Stimulated activated memory B cell treated with anti-CD40 and anti-IgM and Interleukin-4, amounts not matched to agents 10 μg/mL and 1 μg/mL and 100 μg/mL, for 72 hours (primary cell): ENCODE measurements at regions not wholly inside any gene's neighbourhood (a gene's known extent, or its start where the extent isn't known, plus 50 kb on each side); places are given as distances from the start of the nearest gene placed in this dataset.
"Not testable (repeated sequence)": the region's sequence is repeated elsewhere in the genome, so short reads cannot be mapped to it uniquely, and the experiment has no call there.

ENCODE experiments used
- ATAC-seq: fragments of 150-1000 bp; cut with Tn5 transposase; 2 replicates; pipeline ENCODE4 v1.10.0; 2021
- H3K27ac Mint-ChIP-seq: one replicate; pipeline ENCODE4 v1.8.0; 2022; ENCODE audit warnings: mild to moderate bottlenecking, mixed read lengths
- H3K27me3 Mint-ChIP-seq: one replicate; pipeline ENCODE4 v1.8.0; 2022; ENCODE audit warnings: mixed read lengths
- H3K36me3 Mint-ChIP-seq: one replicate; pipeline ENCODE4 v1.8.0; 2022; ENCODE audit warnings: mixed read lengths
- H3K4me1 Mint-ChIP-seq: one replicate; pipeline ENCODE4 v1.8.0; 2022; ENCODE audit warnings: mixed read lengths
- H3K4me3 Mint-ChIP-seq: one replicate; pipeline ENCODE4 v1.8.0; 2022; ENCODE audit warnings: mild to moderate bottlenecking, moderate library complexity, mixed read lengths
- H3K9me3 Mint-ChIP-seq: one replicate; pipeline ENCODE4 v1.8.0; 2022; ENCODE audit warnings: mixed read lengths

DNA sequence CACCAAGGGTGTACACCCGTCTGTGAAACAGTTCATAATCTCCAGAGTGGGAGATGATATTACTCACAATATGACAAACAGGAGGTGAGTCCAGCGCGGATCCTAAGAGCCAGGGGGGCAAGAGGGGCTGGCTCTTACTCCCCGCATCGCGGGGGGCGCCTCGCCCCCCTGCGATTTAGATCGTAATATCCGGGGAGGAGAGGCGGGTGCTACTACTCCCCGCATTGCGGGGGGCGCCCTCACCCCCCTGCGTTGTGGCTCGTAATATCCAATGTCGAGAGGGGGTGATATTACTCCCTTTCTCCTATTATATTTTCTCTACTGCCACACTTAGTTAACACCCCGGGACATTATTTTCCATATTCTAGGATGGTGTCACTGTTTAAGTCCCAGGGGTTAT is 131.9 kb downstream of the ADRA2C start:
- Mint-ChIP-seq H3K27ac (no peak overlapping the region), H3K27me3 (peaks cover 11% of the 10 kb centered on the region), H3K4me3 (no peak overlapping the region), H3K36me3 (no peaks in the 10 kb centered on the region), H3K4me1 (no peaks in the 10 kb centered on the region), H3K9me3 (no peaks in the 10 kb centered on the region)
- ATAC-seq, result no peak

GRCh38 chr4:3898928-3899327 is 132.7 kb downstream of the ADRA2C start:
- H3K9me3 Mint-ChIP-seq, H3K4me3 Mint-ChIP-seq, H3K27ac Mint-ChIP-seq, H3K36me3 Mint-ChIP-seq, ATAC-seq, H3K4me1 Mint-ChIP-seq: not testable (repeated sequence)
- peaks cover 11% of the 10 kb centered on the region for H3K27me3 Mint-ChIP-seq

DNA sequence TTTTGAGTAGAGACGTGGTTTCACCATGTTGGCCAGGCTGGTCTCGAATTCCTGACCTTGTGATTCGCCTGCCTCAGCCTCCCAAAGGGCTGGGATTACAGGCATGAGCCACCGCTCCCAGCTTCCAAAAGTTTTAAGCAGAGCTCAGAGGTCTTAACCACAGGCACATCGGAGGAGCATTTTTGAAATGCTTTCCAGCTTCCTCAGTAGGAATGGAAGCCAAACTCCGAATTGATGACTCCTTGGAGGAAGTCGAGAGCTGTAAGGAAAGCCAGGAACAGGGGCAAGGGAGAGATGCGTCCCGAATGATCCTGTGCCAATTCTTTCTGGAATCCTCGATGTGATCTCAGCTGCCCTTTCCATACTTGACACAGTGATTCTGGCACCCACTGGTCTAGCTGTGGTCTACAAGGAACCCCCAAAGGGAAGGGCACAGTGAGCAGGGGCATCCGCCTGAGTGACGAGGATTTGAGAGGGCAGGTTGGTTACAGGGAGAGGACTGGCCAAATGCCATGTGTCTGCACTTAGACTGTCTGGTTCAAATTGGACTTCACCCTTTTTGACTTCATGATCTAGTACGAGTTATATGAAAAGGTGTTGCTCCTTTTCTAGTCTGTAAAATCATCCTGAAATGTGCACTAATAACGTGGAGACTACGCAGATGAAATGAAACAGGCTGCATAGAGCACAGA is 138.2 kb downstream of the ADRA2C start:
- ATAC-seq, H3K9me3 Mint-ChIP-seq: not testable (repeated sequence)
- peaks cover 42% of the 10 kb centered on the region for H3K27me3 Mint-ChIP-seq

GRCh38 chr4:3909616-3910015 is 143.4 kb downstream of the ADRA2C start:
- ATAC-seq, H3K4me1 Mint-ChIP-seq, H3K4me3 Mint-ChIP-seq, H3K27ac Mint-ChIP-seq, H3K36me3 Mint-ChIP-seq, H3K9me3 Mint-ChIP-seq: not testable (repeated sequence)
- H3K27me3 Mint-ChIP-seq, result peaks cover 32% of the 10 kb centered on the region

More for the DNA sequence above, 138.2 kb downstream of the ADRA2C start:
- H3K4me3 Mint-ChIP-seq, H3K36me3 Mint-ChIP-seq, H3K4me1 Mint-ChIP-seq, H3K27ac Mint-ChIP-seq: not testable (repeated sequence)

DNA sequence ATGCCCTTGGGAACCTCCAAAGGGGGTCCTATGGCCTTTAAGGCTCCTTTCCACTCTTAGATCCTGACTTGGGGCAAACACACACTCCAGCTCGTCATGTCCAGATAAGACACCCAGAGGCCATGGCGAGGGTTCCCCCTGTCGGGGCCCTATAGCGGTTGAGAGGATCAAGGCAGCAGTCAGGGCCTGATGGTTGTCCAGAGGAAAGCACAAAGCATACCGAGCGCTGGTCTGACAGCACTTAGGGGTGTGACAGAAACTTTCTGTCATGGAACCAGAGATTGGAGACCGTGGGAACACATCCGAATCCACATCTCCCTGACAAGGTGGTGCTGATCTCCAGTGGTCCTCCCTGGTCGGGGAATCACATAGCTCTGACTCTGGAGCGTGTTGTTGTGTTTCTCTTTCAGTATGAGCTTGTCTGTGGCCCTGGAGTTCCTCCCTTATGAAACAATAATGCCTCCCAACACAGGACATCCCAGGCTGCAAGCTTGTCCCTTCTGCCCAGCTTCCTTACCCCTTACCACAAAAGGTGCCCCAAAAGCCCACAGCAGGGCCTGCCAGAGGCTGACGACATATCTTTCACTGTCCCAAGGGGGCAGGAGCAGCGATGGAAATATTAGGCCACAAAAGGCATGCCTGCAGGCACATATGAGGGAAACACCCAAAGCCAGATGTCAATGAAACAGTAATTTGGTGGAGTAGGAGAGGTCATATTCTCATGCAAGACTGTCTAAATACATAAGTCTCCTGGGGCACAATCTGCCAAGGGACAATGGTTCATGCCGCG is 144.2 kb downstream of the ADRA2C start:
- peaks cover 25% of the 10 kb centered on the region for H3K27me3 Mint-ChIP-seq
- not testable (repeated sequence) for H3K9me3 Mint-ChIP-seq

DNA sequence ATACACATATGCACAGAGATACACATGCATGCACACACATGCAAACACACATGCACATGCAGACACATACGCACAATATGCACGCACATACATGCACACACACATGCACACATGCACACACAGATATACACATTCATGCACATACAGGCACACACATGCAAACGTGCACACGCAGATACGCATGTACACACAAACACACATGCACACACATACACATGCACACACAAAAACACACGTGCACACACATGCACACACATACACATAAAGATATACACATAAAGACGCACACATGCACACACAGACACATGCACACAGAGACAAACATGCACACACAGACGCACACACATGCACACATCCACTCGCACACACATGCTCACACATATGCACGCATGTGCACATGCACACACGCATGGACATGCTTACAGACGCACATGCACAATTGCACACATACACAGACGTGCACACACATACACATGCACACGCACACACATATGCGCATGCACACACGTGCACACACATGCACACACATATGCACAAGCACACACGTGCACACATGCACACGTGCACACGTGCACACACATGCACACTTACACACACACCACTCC is 145.2 kb downstream of the ADRA2C start:
- no peak for ATAC-seq
- H3K36me3 Mint-ChIP-seq, result no peaks in the 10 kb centered on the region
- no peaks in the 10 kb centered on the region for H3K4me1 Mint-ChIP-seq
- no peak overlapping the region for H3K4me3 Mint-ChIP-seq
- H3K27ac Mint-ChIP-seq, result no peak overlapping the region
- H3K27me3 Mint-ChIP-seq, result peaks cover 23% of the 10 kb centered on the region
- H3K9me3 Mint-ChIP-seq, result peaks cover 8% of the 10 kb centered on the region

More for the DNA sequence above, 144.2 kb downstream of the ADRA2C start:
- H3K36me3 Mint-ChIP-seq, ATAC-seq, H3K4me3 Mint-ChIP-seq, H3K27ac Mint-ChIP-seq, H3K4me1 Mint-ChIP-seq: not testable (repeated sequence)

DNA sequence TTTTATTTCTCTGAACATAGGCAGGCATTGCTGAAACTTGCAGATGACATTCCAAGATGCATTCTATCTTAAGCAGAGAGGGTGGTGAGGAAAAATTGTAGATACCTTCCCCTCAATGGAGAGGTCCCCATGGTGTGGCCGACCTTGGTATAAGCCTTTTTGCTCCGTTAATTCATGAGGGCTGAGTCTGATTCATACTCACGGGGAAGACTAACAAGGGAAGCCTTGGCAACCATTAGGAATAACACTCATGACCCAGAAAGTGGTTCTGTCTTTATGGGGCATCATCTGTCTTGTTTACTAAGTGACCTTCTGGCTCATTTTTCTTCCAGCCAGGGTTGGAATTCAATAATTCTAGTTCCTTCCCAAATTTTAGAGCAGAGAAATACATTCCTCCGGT is 148.3 kb downstream of the ADRA2C start:
- not testable (repeated sequence) for H3K36me3 Mint-ChIP-seq, H3K9me3 Mint-ChIP-seq, H3K4me1 Mint-ChIP-seq, H3K4me3 Mint-ChIP-seq, ATAC-seq, H3K27ac Mint-ChIP-seq
- peaks cover 20% of the 10 kb centered on the region for H3K27me3 Mint-ChIP-seq

DNA sequence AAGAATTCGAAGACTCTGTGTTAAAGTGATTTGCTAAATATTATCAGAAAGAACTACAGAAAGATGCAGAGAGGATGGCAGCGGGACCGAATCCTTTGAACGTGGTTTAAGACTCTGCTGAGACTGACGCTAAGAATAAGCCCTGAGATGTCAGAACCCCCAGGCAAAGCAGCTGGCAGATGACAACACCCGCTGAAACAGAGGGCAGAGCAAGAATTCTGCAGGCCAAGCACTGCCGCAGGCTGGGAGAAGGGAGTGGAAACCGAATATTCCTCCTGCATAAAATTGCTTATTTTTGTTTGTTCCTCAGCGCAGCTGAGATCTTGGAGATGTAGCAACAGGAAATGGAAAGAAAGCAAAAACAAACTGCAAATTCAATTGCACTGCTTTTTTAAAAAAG is 153.3 kb downstream of the ADRA2C start:
- not testable (repeated sequence) for H3K4me1 Mint-ChIP-seq, H3K9me3 Mint-ChIP-seq, ATAC-seq, H3K27ac Mint-ChIP-seq, H3K4me3 Mint-ChIP-seq, H3K36me3 Mint-ChIP-seq
- H3K27me3 Mint-ChIP-seq, result peaks cover 20% of the 10 kb centered on the region

GRCh38 chr4:3921902-3922301 is 155.7 kb downstream of the ADRA2C start:
- peaks cover 14% of the 10 kb centered on the region for H3K27me3 Mint-ChIP-seq
- not testable (repeated sequence) for H3K36me3 Mint-ChIP-seq, H3K27ac Mint-ChIP-seq, H3K4me1 Mint-ChIP-seq, H3K9me3 Mint-ChIP-seq, ATAC-seq, H3K4me3 Mint-ChIP-seq

DNA sequence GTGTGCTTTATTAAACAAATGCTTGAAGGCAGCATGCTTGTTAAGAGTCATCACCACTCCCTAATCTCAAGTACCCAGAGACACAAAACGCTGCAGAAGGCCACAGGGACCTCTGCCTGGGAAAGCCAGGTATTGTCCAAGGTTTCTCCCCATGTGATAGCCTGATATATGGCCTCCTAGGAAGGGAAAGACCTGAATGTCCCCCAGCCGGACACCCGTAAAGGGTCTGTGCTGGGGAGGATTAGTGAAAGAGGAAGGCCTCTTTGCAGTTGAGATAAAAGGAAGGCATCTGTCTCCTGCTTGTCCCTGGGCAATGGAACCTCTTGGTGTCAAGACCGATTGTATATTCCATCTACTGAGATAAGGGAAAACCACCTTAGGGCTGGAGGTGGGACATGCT is 159.7 kb downstream of the ADRA2C start:
- not testable (repeated sequence) for H3K27ac Mint-ChIP-seq, H3K4me1 Mint-ChIP-seq, H3K4me3 Mint-ChIP-seq

GRCh38 chr4:3926271-3926670 is 160.1 kb downstream of the ADRA2C start:
- H3K4me1 Mint-ChIP-seq, ATAC-seq, H3K9me3 Mint-ChIP-seq, H3K27me3 Mint-ChIP-seq, H3K27ac Mint-ChIP-seq, H3K4me3 Mint-ChIP-seq, H3K36me3 Mint-ChIP-seq: not testable (repeated sequence)

More for the DNA sequence above, 159.7 kb downstream of the ADRA2C start:
- not testable (repeated sequence) for ATAC-seq, H3K36me3 Mint-ChIP-seq, H3K9me3 Mint-ChIP-seq, H3K27me3 Mint-ChIP-seq

DNA sequence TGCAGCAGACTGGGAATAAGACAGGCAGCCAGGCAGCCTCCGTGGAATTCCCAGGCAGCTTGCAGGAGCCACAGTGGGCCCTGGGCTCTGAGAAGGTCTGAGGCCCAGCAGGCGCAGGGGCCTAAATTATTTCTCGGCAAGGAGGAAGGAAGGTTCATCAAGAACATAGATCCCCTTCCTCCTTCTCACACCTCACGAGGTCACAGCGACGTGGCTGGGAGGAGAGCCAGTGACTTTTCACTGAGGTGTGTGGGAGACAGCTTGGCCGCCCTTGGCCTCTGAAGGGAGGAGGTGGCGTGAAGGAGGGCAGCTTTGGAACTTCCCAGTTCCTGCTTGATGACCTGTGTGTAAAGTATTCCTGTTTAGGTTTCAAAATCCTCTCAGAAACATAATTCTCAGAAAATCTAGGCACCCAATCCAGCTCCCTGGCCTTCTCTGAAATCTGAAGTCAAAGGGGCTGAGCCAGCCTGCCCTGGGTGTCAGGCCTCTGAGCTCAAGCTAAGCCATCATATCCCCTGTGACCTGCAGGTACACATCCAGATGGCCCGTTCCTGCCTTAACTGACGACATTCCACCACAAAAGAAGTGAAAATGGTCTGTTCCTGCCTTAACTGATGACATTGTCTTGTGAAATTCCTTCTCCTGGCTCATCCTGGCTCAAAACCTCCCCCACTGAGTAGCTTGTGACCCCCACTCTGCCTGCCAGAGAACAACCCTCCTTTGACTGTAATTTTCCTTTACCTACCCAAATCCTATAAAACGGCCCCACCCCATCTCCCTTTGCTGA is 161.0 kb downstream of the ADRA2C start:
- H3K36me3 Mint-ChIP-seq, H3K9me3 Mint-ChIP-seq, H3K27me3 Mint-ChIP-seq, H3K4me3 Mint-ChIP-seq, H3K27ac Mint-ChIP-seq, H3K4me1 Mint-ChIP-seq, ATAC-seq: not testable (repeated sequence)

DNA sequence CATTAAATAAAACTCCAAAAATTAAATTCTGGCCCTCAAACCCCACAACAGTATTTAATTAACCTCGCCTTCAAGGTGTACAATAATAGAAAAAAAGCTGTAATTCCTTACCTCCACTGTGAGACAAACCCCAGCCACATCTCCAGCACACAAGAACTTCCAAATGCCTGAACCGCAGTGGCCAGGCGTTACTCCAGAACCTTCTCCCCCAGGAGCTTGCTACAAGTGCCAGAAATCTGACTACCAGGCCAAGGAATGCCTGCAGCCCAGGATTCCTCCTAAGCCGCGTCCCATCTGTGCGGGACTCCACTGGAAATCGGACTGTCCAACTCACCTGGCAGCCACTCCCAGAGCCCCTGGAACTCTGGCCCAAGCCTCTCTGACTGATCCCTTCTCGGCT is 163.2 kb downstream of the ADRA2C start:
- H3K4me1 Mint-ChIP-seq, H3K36me3 Mint-ChIP-seq, H3K27me3 Mint-ChIP-seq, H3K4me3 Mint-ChIP-seq, H3K27ac Mint-ChIP-seq, ATAC-seq, H3K9me3 Mint-ChIP-seq: not testable (repeated sequence)

GRCh38 chr4:3932734-3933133 is 166.5 kb downstream of the ADRA2C start:
- ATAC-seq, H3K36me3 Mint-ChIP-seq, H3K27ac Mint-ChIP-seq, H3K27me3 Mint-ChIP-seq, H3K4me1 Mint-ChIP-seq, H3K4me3 Mint-ChIP-seq, H3K9me3 Mint-ChIP-seq: not testable (repeated sequence)

- not testable (repeated sequence) for ATAC-seq, H3K36me3 Mint-ChIP-seq, H3K27me3 Mint-ChIP-seq, H3K9me3 Mint-ChIP-seq, H3K4me1 Mint-ChIP-seq, H3K27ac Mint-ChIP-seq, H3K4me3 Mint-ChIP-seq
These were observed 169.2 kb downstream of the ADRA2C start for GRCh38 chr4:3935406-3935805.
